Medulla oblongata (tissue), 1 donor: ENCODE measurements at regions not wholly inside any gene's neighbourhood (a gene's known extent, or its start where the extent isn't known, plus 50 kb on each side); places are given as distances from the start of the nearest gene placed in this dataset.

Experiments
- DNase-seq: peaks from one replicate; pipeline ENCODE4 v3.0.0-alpha.2; 2015; ENCODE audit errors: extremely low spot score

DNA sequence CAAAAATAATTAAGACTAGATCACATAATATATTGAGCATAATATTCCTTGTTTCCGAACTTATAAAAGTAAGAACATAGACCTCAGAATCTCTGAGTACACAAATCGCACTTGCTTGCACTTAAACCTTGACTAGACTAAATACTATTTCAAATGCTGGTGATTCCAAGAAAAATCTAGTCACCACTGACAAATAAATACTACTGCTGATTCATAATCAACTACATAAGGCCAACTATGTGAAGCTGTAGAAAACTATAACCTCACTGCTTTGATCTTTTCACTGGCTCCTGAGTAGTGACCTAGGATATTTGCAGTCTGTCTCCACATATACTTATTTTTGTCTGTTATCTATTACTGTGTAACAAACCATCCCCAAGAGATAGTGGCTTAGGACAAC is 245.4 kb downstream of the DIO2 start:
- no peak for DNase-seq

DNA sequence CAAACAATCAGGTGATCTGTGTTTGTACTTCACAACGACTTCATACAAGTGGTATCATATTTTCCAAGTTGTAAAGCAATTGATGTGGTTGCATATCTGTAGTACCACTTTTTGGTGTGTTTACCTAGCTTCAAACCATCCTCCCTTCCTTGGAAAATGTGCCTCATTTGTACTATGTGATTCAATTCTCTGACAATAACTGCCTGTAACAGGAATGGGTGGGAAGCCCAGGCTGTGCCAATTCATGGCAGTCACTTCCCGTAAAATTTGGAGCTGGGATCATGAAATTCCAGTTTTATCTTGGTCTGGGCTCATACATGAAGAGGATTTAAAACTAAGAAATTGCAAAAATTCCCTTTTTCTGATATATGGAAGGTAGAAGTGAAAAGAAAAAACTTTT is 250.1 kb downstream of the DIO2 start:
- no peak for DNase-seq

- no peak for DNase-seq
Observed at GRCh38 chr14:79960288-79960687, 251.0 kb downstream of the DIO2 start.

- DNase-seq, result no peak
Observed at GRCh38 chr14:79951572-79951971, 259.7 kb downstream of the DIO2 start.

DNA sequence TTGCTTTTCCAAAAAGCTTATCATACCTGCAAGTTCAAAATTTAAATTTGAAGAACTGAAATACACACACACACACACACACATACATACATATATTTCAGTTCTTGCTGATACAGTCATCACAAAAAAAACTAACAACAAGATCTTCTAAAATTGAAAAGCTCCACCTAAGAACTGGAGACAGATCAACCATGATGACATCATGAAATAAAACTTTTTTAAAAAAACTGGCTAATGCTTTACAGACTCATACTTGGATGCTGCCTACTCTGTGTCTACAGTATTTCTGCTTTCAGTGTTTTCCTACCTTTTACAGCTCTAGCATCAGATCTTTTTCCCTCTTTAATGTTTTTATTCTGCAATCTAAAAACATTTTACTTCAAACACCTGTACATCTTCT is 261.4 kb downstream of the DIO2 start:
- no peak for DNase-seq

GRCh38 chr14:79947440-79948054 is 263.8 kb downstream of the DIO2 start:
- no peak for DNase-seq

DNA sequence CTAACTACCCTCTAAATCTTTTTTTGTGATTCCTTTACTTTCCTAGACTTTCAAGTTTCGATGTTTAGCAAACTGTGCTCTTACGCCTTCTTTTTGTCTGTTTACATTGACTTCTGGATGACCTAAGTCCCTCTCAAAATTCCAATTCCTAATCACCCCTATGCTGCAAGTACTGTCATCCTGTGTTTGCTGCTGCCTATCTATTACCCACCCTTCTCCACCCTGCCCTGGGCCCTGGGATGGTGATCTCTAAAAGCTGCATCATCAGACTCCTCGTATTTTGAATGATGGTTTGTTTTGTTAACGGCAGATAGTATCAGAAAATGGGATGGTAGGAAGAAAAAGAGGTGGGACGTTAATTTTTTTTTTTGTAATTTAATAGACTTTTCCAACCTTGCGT is 272.1 kb downstream of the DIO2 start:
- DNase-seq, result no peak

DNA sequence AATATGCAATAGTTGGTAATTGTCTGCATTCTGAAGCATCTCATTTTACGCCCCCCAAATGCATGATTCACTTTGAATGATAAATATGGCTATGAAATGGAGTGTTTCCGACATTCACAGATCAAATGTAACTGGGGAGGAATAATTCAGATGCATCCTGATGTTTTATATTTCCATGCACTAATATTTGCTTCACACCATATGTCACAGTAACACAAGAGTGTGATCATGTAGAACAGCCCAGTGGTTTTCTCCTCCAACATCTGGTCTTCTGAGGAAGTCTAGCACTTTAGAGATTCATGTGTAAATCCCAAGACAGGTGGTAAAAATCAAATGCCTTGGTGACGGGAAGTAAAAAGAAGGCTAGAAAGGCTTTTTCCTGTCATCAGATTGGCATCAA is 273.1 kb downstream of the DIO2 start:
- DNase-seq, result no peak

- DNase-seq, result no peak
Observed at GRCh38 chr14:79937433-79937832, 273.9 kb downstream of the DIO2 start.

DNA sequence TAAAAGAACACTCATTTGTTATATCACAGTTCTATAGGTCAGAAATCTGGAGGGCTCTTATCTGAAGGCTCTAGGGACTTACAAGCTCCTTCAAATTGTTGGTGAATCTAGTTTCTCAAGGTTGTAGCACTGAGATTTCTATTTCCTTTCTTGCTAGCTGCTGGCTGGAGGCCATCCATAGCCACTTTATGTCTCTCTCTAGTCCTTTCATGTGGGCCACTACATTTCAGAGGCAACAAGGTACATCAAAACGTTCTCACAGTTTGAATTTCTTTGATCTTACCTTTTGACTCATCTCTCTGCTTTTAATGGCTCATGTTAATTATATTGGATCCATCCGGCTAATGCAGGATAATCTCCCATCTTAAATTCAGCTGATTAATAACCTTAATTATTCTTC is 286.8 kb downstream of the DIO2 start:
- DNase-seq, result no peak

DNA sequence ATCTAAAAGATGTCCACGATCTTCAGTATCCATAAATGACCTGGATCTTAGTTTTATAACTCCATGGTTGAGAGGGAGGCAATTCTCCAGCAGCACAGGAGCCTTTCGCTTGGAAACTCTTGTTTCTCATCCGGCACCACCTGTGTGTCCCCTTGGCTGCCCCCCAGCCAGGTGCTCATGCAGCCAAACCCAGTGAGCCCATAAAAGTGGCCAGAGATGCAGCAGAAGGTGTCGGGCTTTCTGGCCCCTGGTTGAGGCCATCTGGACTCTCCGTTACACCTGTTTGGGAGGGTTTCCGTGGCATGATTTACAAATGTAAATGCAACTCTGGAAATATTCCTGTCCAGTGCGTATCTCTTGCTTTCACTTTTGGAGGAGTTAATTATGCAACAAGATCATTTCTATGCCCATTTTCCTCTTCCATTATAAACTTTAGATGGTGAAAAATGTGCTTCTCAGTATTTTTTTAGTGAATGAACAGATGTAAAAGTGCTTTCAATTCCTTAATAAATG is 291.1 kb downstream of the DIO2 start:
- DNase-seq, result no peak
